PC-3 (cell line): ENCODE measurements at regions not wholly inside any gene's neighbourhood (a gene's known extent, or its start where the extent isn't known, plus 50 kb on each side); places are given as distances from the start of the nearest gene placed in this dataset.

Experiments
- EZH2phosphoT487 ChIP-seq: fragments of 300-600 bp; sonication (generic); IDR thresholded peaks from 2 replicates; pipeline ENCODE4 v1.6.1; 2018; ENCODE audit warnings: mild to moderate bottlenecking, antibody characterized with exemption, low read length, borderline replicate concordance
- TF ChIP-seq, protein P1 (sequence below): fragments of 300-600 bp; sonication (generic); conservative IDR thresholded peaks from 2 replicates; pipeline ENCODE4 v1.5.1; 2017; ENCODE audit warnings: antibody characterized with exemption, low read depth, mild to moderate bottlenecking, low read length

GRCh38 chr1:195529881-195530280 is 1078.4 kb downstream of the KCNT2 start:
- TF ChIP-seq, protein P1, sequence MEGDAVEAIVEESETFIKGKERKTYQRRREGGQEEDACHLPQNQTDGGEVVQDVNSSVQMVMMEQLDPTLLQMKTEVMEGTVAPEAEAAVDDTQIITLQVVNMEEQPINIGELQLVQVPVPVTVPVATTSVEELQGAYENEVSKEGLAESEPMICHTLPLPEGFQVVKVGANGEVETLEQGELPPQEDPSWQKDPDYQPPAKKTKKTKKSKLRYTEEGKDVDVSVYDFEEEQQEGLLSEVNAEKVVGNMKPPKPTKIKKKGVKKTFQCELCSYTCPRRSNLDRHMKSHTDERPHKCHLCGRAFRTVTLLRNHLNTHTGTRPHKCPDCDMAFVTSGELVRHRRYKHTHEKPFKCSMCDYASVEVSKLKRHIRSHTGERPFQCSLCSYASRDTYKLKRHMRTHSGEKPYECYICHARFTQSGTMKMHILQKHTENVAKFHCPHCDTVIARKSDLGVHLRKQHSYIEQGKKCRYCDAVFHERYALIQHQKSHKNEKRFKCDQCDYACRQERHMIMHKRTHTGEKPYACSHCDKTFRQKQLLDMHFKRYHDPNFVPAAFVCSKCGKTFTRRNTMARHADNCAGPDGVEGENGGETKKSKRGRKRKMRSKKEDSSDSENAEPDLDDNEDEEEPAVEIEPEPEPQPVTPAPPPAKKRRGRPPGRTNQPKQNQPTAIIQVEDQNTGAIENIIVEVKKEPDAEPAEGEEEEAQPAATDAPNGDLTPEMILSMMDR: no peak
- no peak for TF ChIP-seq EZH2phosphoT487
